OCI-LY7 (cell line): ENCODE measurements at regions not wholly inside any gene's neighbourhood (a gene's known extent, or its start where the extent isn't known, plus 50 kb on each side); places are given as distances from the start of the nearest gene placed in this dataset.

Experiments
- BruUV-seq: library from RNA; stranded (reverse); fragments of 400-500 nt; replicated peaks from 2 replicates; lab custom pipeline; 2021; lab: Mats Ljungman, UMichigan
- CTCF ChIA-PET: fragments of 300-600 bp; sonication (Branson Sonifier 250); formaldehyde crosslinking; loops from one replicate; lab custom pipeline; 2022; ENCODE audit warnings: antibody characterized with exemption; ENCODE audit not compliant: unreplicated experiment; lab: Charles Lee
- POLR2A ChIA-PET: fragments of 300-600 bp; sonication (Branson Sonifier 250); formaldehyde crosslinking; loops from one replicate; lab custom pipeline; 2022; ENCODE audit warnings: antibody characterized with exemption; lab: Charles Lee
- DNase-seq: peaks from one replicate; pipeline ENCODE4 v3.0.0-alpha.2; 2015; ENCODE audit warnings: low spot score
- H2AFZ ChIP-seq: fragments of 200-600 bp; sonication (generic), shearing (Covaris generic); 2 replicates; pipeline ENCODE4 v1.6.1; 2014; ENCODE audit warnings: mild to moderate bottlenecking, antibody characterized with exemption, low read length, moderate library complexity
- H3K27ac ChIP-seq: fragments of 200-600 bp; sonication (generic); 2 replicates; pipeline ENCODE4 v1.5.1; 2014; ENCODE audit warnings: mixed run types, low read depth, mild to moderate bottlenecking, moderate library complexity, low read length, inconsistent platforms; ENCODE audit not compliant: poor library complexity, severe bottlenecking
- H3K36me3 ChIP-seq: fragments of 200-600 bp; sonication (generic); 2 replicates; pipeline ENCODE4 v1.6.1; 2014; ENCODE audit warnings: mild to moderate bottlenecking, antibody characterized with exemption, low read length, moderate library complexity, mixed read lengths; ENCODE audit not compliant: insufficient read depth
- H3K4me1 ChIP-seq: fragments of 200-600 bp; sonication (generic); 2 replicates; pipeline ENCODE4 v1.5.1; 2014; ENCODE audit warnings: mild to moderate bottlenecking, low read length; ENCODE audit not compliant: insufficient read depth, poor library complexity, severe bottlenecking
- H3K4me2 ChIP-seq: fragments of 200-600 bp; sonication (generic); 2 replicates; pipeline ENCODE4 v1.6.1; 2014; ENCODE audit warnings: mild to moderate bottlenecking, low read length
- H3K4me3 ChIP-seq: fragments of 200-600 bp; sonication (generic); 2 replicates; pipeline ENCODE4 v1.5.1; 2014; ENCODE audit warnings: mild to moderate bottlenecking, low read depth, low read length; ENCODE audit not compliant: poor library complexity, severe bottlenecking
- H3K79me2 ChIP-seq: fragments of 200-600 bp; sonication (generic); 2 replicates; pipeline ENCODE4 v1.6.1; 2016; ENCODE audit warnings: low read depth, mild to moderate bottlenecking, low read length, moderate library complexity, mixed read lengths; ENCODE audit not compliant: insufficient read depth
- H3K9me2 ChIP-seq: fragments of 200-600 bp; sonication (generic); 2 replicates; pipeline ENCODE4 v1.6.1; 2016; ENCODE audit warnings: mild to moderate bottlenecking, low read length, mixed read lengths; ENCODE audit not compliant: insufficient read depth
- H3K9me3 ChIP-seq: fragments of 200-600 bp; sonication (generic); 2 replicates; pipeline ENCODE4 v1.6.1; 2014; ENCODE audit warnings: mild to moderate bottlenecking, mixed run types, low read length, mixed read lengths
- H4K20me1 ChIP-seq: fragments of 200-600 bp; sonication (generic); 2 replicates; pipeline ENCODE4 v1.6.1; 2014; ENCODE audit warnings: mild to moderate bottlenecking, antibody characterized with exemption, low read length, moderate library complexity, mixed read lengths; ENCODE audit not compliant: insufficient read depth
- CTCF ChIP-seq: fragments of 200-600 bp; sonication (generic); conservative IDR thresholded peaks from 2 replicates; pipeline ENCODE4 v1.5.1; 2014; ENCODE audit warnings: mild to moderate bottlenecking, antibody characterized with exemption, low read length, moderate library complexity, mixed read lengths
- EZH2phosphoT487 ChIP-seq: fragments of 200-600 bp; sonication (generic); IDR thresholded peaks from 2 replicates; pipeline ENCODE4 v1.6.1; 2018; ENCODE audit warnings: low read depth, borderline replicate concordance, mild to moderate bottlenecking, mixed run types, antibody characterized with exemption, low read length, moderate library complexity, mixed read lengths
- intact Hi-C: fragments of 100-400 bp; cut with micrococcal nuclease; formaldehyde crosslinking; loops from one replicate; pipeline ENCODE4 v1.10.0; 2022; ENCODE audit not compliant: unreplicated experiment

GRCh38 chr10:9545073-9545472, 1472.6 kb upstream of the CELF2 start:
- no TSS peak for BruUV-seq
- Histone ChIP-seq H3K4me2 (no peak overlapping the region), H4K20me1 (no peaks in the 10 kb centered on the region), H2AFZ (no peak overlapping the region), H3K9me2 (no peaks in the 10 kb centered on the region), H3K79me2 (no peaks in the 10 kb centered on the region), H3K9me3 (no peaks in the 10 kb centered on the region), H3K36me3 (no peaks in the 10 kb centered on the region), H3K27ac (no peak overlapping the region), H3K4me3 (no peak overlapping the region), H3K4me1 (no peaks in the 10 kb centered on the region)
- DNase-seq, result no peak
- TF ChIP-seq EZH2phosphoT487 (no peak), CTCF (no peak)
- ChIA-PET POLR2A (interaction anchor here (0.6 to 2.3 kb wide), 5 partner anchors 9 to 462 kb away, joined by 3 to 8 read pairs (median 3); no protein-coding TSS in a partner anchor), CTCF (no interaction called here)
- intact Hi-C loops, result no loop called here

- TF ChIP-seq CTCF (no peak), EZH2phosphoT487 (no peak)
- Histone ChIP-seq H3K9me2 (no peaks in the 10 kb centered on the region), H3K9me3 (no peaks in the 10 kb centered on the region), H3K79me2 (no peaks in the 10 kb centered on the region), H4K20me1 (no peaks in the 10 kb centered on the region), H3K36me3 (no peaks in the 10 kb centered on the region), H3K4me2 (no peak overlapping the region), H2AFZ (no peak overlapping the region), H3K4me1 (no peaks in the 10 kb centered on the region), H3K27ac (no peak overlapping the region), H3K4me3 (no peak overlapping the region)
- no TSS peak for BruUV-seq
- no peak for DNase-seq
- ChIA-PET CTCF (no interaction called here), POLR2A (no interaction called here)
- intact Hi-C loops, result no loop called here
Observed at GRCh38 chr10:9547936-9548904, 1469.5 kb upstream of the CELF2 start.

- no peaks in the 10 kb centered on the region for H3K4me1 ChIP-seq
- H2AFZ ChIP-seq, result no peak overlapping the region
- intact Hi-C loops, result no loop called here
- CTCF ChIA-PET, result no interaction called here
- no peaks in the 10 kb centered on the region for H3K9me3 ChIP-seq
- DNase-seq, result no peak
- H3K4me2 ChIP-seq, result no peak overlapping the region
- no peaks in the 10 kb centered on the region for H3K36me3 ChIP-seq
- no peak overlapping the region for H3K27ac ChIP-seq
- TF ChIP-seq EZH2phosphoT487 (no peak), CTCF (no peak)
- H4K20me1 ChIP-seq, result no peaks in the 10 kb centered on the region
- BruUV-seq, result no TSS peak
- no peaks in the 10 kb centered on the region for H3K79me2 ChIP-seq
- H3K4me3 ChIP-seq, result no peak overlapping the region
- POLR2A ChIA-PET, result interaction anchor here (0.5 to 0.7 kb wide), 2 partner anchors 18 to 100 kb away, joined by 3 read pairs; no protein-coding TSS in a partner anchor
- no peaks in the 10 kb centered on the region for H3K9me2 ChIP-seq
Observed at GRCh38 chr10:9550810-9551209, 1466.9 kb upstream of the CELF2 start.
